ENCODE measurements at regions not wholly inside any gene's neighbourhood (a gene's known extent, or its start where the extent isn't known, plus 50 kb on each side); places are given as distances from the start of the nearest gene placed in this dataset.

- ChIA-PET CTCF (no interaction called here), POLR2A (no interaction called here)
- DNase-seq (ENCODE audit: extremely low spot score), result no peak
- TF ChIP-seq CTCF (IDR thresholded peaks at IDR 0.05; ENCODE audit: control extremely low read depth, extremely low read depth, low read depth, missing control alignments), result no peak
These were observed 73.9 kb upstream of the ALK start for GRCh38 chr2:29995241-29995640.

DNA sequence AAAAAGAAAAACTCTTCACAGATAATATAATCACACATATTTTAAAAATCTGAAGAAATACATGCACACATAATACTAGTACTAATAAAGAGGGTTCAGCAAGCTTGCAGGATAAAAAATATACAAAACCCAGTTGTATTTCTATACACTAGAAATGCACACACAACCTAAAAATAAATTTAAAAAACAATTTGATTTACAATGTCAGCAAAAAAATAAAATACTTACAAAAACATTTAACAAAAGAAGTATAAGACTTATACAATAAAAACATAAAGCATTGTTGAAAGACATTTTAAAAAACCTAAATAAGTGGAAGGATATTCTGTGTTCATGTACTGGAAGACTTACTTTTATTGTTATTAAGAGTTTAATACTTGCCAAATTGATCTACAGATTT is 81.7 kb upstream of the ALK start:
- no peak for DNase-seq (ENCODE audit: extremely low spot score)
- CTCF ChIA-PET, result no interaction called here
- POLR2A ChIA-PET, result no interaction called here
- no peak for TF ChIP-seq CTCF (IDR thresholded peaks at IDR 0.05; ENCODE audit: control extremely low read depth, extremely low read depth, low read depth, missing control alignments)

DNA sequence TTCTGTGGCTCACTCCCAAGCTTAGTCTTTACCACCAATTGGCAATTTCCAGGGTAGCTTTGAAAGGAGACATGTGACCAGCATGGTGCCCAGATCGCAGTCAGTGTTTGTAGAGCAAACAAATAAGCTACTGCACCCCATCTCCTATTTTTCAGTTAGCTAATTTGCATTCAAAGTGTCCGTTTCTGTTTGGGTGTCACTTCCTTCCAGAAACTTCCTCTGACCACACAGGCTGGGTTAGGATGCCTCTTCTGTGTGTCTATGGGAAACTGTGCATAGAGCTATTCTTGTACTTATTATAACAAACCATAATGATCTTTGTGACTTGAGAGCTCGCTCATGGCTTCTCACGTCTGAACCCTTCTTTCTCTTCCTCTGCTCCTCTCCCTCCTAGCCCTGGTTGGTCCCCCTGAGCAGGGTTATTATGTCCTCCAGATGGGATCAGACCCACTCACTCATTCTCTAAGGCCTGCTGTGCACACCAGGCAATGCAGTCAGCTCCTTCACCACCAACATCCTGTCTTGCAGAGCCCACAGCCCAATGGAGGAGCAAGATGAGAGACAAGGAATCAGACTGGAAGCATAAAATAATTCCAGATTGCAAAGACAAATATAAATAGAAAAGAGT is 101.2 kb upstream of the ALK start:
- POLR2A ChIA-PET, result no interaction called here
- CTCF ChIA-PET, result interaction anchor here (3.8 kb wide), 1 partner anchor 100 kb away, joined by 22 read pairs; the partner anchor contains the start of gene ALK
- DNase-seq (ENCODE audit: extremely low spot score), result peak; percentile 23
- TF ChIP-seq CTCF (IDR thresholded peaks at IDR 0.05; ENCODE audit: control extremely low read depth, extremely low read depth, low read depth, missing control alignments), result no peak

DNA sequence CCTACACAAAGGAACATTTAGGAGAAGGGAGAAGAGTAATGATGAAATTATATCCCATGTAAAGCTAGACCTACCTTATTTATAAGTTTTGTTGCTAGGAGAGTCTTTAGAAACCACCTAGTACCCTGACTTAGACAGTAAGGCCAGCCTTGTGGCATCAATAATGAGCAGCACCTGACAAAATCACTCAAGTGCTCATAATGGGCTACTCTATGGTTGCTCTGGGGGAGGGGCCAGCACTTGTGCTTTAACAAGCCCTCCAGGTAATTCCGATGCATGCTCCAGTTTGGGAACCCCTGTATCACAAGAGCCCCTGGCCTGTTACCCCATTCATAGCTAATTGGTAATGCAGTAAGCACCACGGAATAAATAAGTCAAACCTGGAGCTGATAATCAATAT is 102.9 kb upstream of the ALK start:
- ChIA-PET CTCF (interaction anchor here (1.1 to 3.8 kb wide), 2 partner anchors 13 to 101 kb away, joined by 3 to 22 read pairs; partner anchors contain the start of gene ALK), POLR2A (no interaction called here)
- DNase-seq (ENCODE audit: extremely low spot score), result no peak
- no peak for TF ChIP-seq CTCF (IDR thresholded peaks at IDR 0.05; ENCODE audit: control extremely low read depth, extremely low read depth, low read depth, missing control alignments)

GRCh38 chr2:30026091-30027055 is 105.0 kb upstream of the ALK start:
- DNase-seq (ENCODE audit: extremely low spot score), result peak; percentile 50
- ChIA-PET POLR2A (no interaction called here), CTCF (interaction anchor here (0.7 to 1.8 kb wide), 9 partner anchors 8 to 106 kb away, joined by 3 to 7 read pairs (median 3); no protein-coding TSS in a partner anchor)
- peak; percentile 59 for TF ChIP-seq CTCF (IDR thresholded peaks at IDR 0.05; ENCODE audit: control extremely low read depth, extremely low read depth, low read depth, missing control alignments)

- DNase-seq (ENCODE audit: extremely low spot score), result no peak
- no peak for TF ChIP-seq CTCF (IDR thresholded peaks at IDR 0.05; ENCODE audit: control extremely low read depth, extremely low read depth, low read depth, missing control alignments)
- ChIA-PET POLR2A (no interaction called here), CTCF (no interaction called here)
These were observed 108.4 kb upstream of the ALK start for GRCh38 chr2:30029804-30030203.

Data from GM10248 (cell line).